BE2C (cell line): ENCODE measurements at regions not wholly inside any gene's neighbourhood (a gene's known extent, or its start where the extent isn't known, plus 50 kb on each side); places are given as distances from the start of the nearest gene placed in this dataset.
"Not testable (repeated sequence)": the region's sequence is repeated elsewhere in the genome, so short reads cannot be mapped to it uniquely, and the experiment has no call there.

Experiments used
- DNase-seq: peaks from one replicate; pipeline ENCODE4 v3.0.0-alpha.2; 2020
- H3K27me3 ChIP-seq: fragments of 250-450 bp; sonication (Bioruptor Pico); 2 replicates; pipeline ENCODE4 v1.5.1; 2020; ENCODE audit warnings: mild to moderate bottlenecking
- H3K36me3 ChIP-seq: fragments of 250-450 bp; sonication (Bioruptor Pico); 2 replicates; pipeline ENCODE4 v1.5.1; 2020; ENCODE audit warnings: mild to moderate bottlenecking
- H3K4me1 ChIP-seq: fragments of 250-450 bp; sonication (Bioruptor Pico); 2 replicates; pipeline ENCODE4 v1.5.1; 2020
- H3K4me3 ChIP-seq: 2 replicates; pipeline ENCODE4 v1.5.1; 2011; ENCODE audit warnings: low read depth, low read length
- H3K9me3 ChIP-seq: fragments of 250-450 bp; sonication (Bioruptor Pico); 2 replicates; pipeline ENCODE4 v1.5.1; 2020
- TF ChIP-seq, protein P1 (sequence below): IDR thresholded peaks from 2 replicates; pipeline ENCODE4 v1.5.1; 2012; ENCODE audit warnings: mild to moderate bottlenecking, low read depth, low read length

DNA sequence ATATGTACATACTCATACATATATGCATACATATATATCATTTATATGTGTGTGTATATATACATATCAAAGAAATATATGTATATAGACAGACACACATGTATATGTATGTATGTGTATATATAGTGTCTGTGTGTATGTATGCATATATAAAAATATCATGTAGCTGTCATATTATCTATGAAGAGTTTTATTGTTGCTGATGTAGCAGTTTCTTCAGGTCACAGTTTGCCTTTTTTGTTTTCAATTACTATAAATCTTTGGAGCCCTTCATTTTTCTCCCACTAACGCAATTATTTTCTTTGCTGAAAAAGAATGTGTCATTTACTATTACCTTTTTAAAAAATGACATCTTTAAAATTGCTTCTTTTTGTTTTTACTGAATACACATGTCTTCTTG is 904.5 kb downstream of the PLA2G4A start:
- TF ChIP-seq, protein P1, sequence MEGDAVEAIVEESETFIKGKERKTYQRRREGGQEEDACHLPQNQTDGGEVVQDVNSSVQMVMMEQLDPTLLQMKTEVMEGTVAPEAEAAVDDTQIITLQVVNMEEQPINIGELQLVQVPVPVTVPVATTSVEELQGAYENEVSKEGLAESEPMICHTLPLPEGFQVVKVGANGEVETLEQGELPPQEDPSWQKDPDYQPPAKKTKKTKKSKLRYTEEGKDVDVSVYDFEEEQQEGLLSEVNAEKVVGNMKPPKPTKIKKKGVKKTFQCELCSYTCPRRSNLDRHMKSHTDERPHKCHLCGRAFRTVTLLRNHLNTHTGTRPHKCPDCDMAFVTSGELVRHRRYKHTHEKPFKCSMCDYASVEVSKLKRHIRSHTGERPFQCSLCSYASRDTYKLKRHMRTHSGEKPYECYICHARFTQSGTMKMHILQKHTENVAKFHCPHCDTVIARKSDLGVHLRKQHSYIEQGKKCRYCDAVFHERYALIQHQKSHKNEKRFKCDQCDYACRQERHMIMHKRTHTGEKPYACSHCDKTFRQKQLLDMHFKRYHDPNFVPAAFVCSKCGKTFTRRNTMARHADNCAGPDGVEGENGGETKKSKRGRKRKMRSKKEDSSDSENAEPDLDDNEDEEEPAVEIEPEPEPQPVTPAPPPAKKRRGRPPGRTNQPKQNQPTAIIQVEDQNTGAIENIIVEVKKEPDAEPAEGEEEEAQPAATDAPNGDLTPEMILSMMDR, result no peak
- DNase-seq, result no peak
- no peaks in the 10 kb centered on the region for H3K27me3 ChIP-seq
- H3K4me1 ChIP-seq, result no peaks in the 10 kb centered on the region
- H3K36me3 ChIP-seq, result no peaks in the 10 kb centered on the region
- no peaks in the 10 kb centered on the region for H3K9me3 ChIP-seq
- no peak overlapping the region for H3K4me3 ChIP-seq

DNA sequence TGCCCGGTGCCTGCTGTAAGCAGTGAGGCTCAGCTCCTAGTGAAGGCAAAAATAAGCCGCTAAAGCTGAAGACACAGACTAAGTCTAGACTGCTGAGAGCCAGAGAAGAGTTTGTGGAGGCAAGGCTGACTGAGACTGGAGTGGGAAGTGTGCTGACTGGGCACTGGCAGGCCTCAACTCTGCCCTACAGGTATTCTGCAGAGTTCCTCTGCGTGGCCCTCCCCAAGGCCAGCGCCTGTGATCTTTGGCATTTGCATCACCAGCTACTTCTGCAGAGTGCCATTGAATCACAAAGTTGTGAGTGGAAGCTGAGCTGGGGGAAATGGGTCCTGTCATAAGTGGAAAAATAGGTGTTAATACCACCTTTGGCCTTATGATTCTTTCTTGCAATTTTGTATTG is 905.7 kb downstream of the PLA2G4A start:
- Histone ChIP-seq H3K4me1 (no peaks in the 10 kb centered on the region), H3K27me3 (no peaks in the 10 kb centered on the region), H3K36me3 (no peaks in the 10 kb centered on the region), H3K4me3 (no peak overlapping the region), H3K9me3 (no peaks in the 10 kb centered on the region)
- no peak for DNase-seq
- TF ChIP-seq, protein P1, result no peak

DNA sequence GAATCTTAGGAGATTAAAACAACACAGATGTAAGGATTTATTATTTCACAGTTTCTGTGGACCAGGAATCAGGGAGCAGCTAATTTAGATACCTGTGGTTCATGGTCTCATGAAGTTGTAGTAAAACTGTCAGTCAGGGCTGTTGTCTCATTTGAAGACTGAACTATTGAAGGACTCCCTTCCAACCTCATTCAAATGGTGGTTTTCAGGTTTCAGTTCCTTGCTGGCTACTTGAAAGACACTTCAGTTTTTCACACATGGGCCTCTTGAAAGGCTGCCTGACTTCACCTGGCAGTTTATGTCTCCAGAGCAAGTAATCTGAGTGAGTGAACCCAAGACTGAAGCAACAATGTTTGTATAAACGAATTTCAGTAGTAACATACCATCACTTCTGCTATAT is 915.9 kb downstream of the PLA2G4A start:
- no peaks in the 10 kb centered on the region for H3K9me3 ChIP-seq
- TF ChIP-seq, protein P1, result no peak
- no peaks in the 10 kb centered on the region for H3K36me3 ChIP-seq
- no peaks in the 10 kb centered on the region for H3K27me3 ChIP-seq
- no peaks in the 10 kb centered on the region for H3K4me1 ChIP-seq
- H3K4me3 ChIP-seq, result no peak overlapping the region
- no peak for DNase-seq

DNA sequence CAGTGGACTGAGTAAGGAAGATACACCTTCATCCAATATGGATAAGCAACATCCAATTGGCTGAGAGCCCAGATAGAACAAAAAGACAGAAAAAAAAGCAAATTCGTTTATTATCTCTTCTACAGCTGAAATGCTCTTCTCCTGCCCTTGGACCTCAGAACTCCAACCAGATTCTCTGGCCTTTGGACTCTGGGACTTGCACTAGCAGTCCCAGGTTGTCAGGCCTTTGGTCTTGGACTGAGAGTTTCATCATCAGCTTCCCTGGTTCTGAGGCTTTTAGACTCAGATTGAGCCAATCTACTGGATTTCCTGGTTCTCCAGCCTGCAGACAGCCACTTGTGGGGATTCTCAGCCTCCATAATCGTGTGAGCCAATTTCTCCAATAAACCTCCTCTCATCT is 926.8 kb downstream of the PLA2G4A start:
- DNase-seq, result no peak
- H3K36me3 ChIP-seq, result no peaks in the 10 kb centered on the region
- TF ChIP-seq, protein P1, result no peak
- no peaks in the 10 kb centered on the region for H3K4me1 ChIP-seq
- no peaks in the 10 kb centered on the region for H3K9me3 ChIP-seq
- no peaks in the 10 kb centered on the region for H3K27me3 ChIP-seq
- no peak overlapping the region for H3K4me3 ChIP-seq

DNA sequence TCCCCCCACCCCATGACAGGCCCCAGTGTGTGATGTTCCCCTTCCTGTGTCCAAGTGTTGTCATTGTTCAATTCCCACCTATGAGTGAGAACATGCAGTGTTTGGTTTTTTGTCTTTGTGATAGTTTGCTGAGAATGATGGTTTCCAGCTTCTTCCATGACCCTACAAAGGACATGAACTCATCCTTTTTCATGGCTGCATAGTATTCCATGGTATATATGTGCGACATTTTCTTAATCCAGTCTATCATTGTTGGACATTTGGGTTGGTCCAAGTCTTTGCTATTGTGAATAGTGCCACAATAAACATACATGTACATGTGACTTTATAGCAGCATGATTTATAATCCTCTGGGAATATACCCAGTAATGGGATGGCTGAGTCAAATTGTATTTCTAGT is 927.9 kb downstream of the PLA2G4A start:
- H3K9me3 ChIP-seq, H3K36me3 ChIP-seq, H3K4me3 ChIP-seq, DNase-seq, H3K4me1 ChIP-seq, H3K27me3 ChIP-seq: not testable (repeated sequence)

DNA sequence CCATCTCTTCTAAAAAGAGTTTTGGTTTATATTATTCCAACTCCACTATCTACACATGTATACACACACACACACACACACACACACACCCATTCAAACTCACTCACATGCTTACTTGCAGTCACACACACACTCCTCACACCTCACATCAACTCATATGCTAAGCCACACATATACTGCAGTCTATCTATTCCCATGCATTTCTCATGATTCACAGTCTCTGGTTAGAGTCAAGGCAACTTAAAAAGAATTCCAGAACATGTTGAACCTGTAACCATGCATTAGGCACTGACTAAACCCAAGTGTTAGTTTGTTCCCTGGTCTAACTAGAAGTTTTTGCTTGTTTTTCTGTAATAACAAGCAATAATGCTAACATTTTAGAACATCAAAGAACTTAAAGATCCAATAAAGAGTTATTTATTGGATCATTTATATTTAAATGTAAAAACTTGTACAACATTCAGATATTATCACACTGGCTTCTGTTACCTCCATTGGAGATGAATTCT is 931.1 kb downstream of the PLA2G4A start:
- H3K4me3 ChIP-seq, result no peak overlapping the region
- DNase-seq, result no peak
- peaks cover 2% of the 10 kb centered on the region; the same call in 1 of the 2 replicates for H3K9me3 ChIP-seq
- no peaks in the 10 kb centered on the region for H3K36me3 ChIP-seq
- no peaks in the 10 kb centered on the region for H3K27me3 ChIP-seq
- TF ChIP-seq, protein P1, result no peak
- H3K4me1 ChIP-seq, result peaks cover 3% of the 10 kb centered on the region; the same call in 1 of the 2 replicates

DNA sequence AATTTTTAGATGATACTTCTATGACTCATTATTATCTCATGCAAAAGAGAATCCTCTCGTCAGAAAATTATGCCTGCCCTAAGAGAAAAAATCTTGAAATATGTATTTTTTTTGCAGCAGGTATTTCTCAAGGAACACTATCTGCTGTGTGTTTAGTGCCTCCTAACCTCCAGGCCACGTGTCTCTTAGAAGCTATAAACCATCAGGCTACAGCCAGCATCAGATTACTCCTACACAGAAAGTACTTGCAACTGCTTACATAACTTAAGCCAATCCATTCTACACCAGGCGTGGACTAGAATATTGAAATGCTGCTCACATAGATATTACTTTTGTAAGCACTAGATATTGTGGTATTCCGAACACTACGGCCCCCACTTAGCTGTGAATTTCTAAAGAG is 933.4 kb downstream of the PLA2G4A start:
- Histone ChIP-seq H3K9me3 (peaks cover 2% of the 10 kb centered on the region; the same call in 1 of the 2 replicates), H3K27me3 (no peaks in the 10 kb centered on the region), H3K4me1 (peaks cover 3% of the 10 kb centered on the region; the same call in 1 of the 2 replicates), H3K4me3 (no peak overlapping the region), H3K36me3 (no peaks in the 10 kb centered on the region)
- DNase-seq, result no peak
- TF ChIP-seq, protein P1, result no peak
